NCI-H146 treated with DMSO at 0.1 percent for 48 hours (cell line): ENCODE measurements at regions not wholly inside any gene's neighbourhood (a gene's known extent, or its start where the extent isn't known, plus 50 kb on each side); places are given as distances from the start of the nearest gene placed in this dataset.

ENCODE experiments used
- DNase-seq: peaks from one replicate; lab custom pipeline; 2025; ENCODE audit not compliant: unreplicated experiment; lab: John Stamatoyannopoulos, UW

- DNase-seq: no peak
These were observed 117.4 kb upstream of the CHRM3 start for GRCh38 chr1:239268941-239269340.

- no peak for DNase-seq
These were observed 118.4 kb upstream of the CHRM3 start for GRCh38 chr1:239268007-239268406.

GRCh38 chr1:239263801-239264200, 122.6 kb upstream of the CHRM3 start:
- no peak for DNase-seq

GRCh38 chr1:239262538-239262937, 123.8 kb upstream of the CHRM3 start:
- DNase-seq: no peak

GRCh38 chr1:239261521-239261920, 124.8 kb upstream of the CHRM3 start:
- no peak for DNase-seq

GRCh38 chr1:239260842-239261241, 125.5 kb upstream of the CHRM3 start:
- no peak for DNase-seq

- no peak for DNase-seq
These were observed 130.7 kb upstream of the CHRM3 start for GRCh38 chr1:239255628-239256160.

- DNase-seq: no peak
These were observed 131.4 kb upstream of the CHRM3 start for GRCh38 chr1:239254999-239255398.

GRCh38 chr1:239253032-239253431, 133.3 kb upstream of the CHRM3 start:
- DNase-seq: no peak

- no peak for DNase-seq
These were observed 135.9 kb upstream of the CHRM3 start for GRCh38 chr1:239250353-239251035.

GRCh38 chr1:239247285-239247684, 139.1 kb upstream of the CHRM3 start:
- no peak for DNase-seq

GRCh38 chr1:239244084-239244483, 142.3 kb upstream of the CHRM3 start:
- DNase-seq: no peak

- no peak for DNase-seq
These were observed 143.4 kb upstream of the CHRM3 start for GRCh38 chr1:239243006-239243405.

GRCh38 chr1:239242404-239242803, 144.0 kb upstream of the CHRM3 start:
- no peak for DNase-seq

GRCh38 chr1:239240736-239241135, 145.6 kb upstream of the CHRM3 start:
- no peak for DNase-seq

GRCh38 chr1:239239529-239239928, 146.8 kb upstream of the CHRM3 start:
- no peak for DNase-seq

- no peak for DNase-seq
These were observed 148.5 kb upstream of the CHRM3 start for GRCh38 chr1:239237912-239238311.

GRCh38 chr1:239233626-239234025, 152.7 kb upstream of the CHRM3 start:
- DNase-seq: no peak

GRCh38 chr1:239232921-239233320, 153.4 kb upstream of the CHRM3 start:
- no peak for DNase-seq

GRCh38 chr1:239228451-239228850, 157.9 kb upstream of the CHRM3 start:
- no peak for DNase-seq

- no peak for DNase-seq
These were observed 161.0 kb upstream of the CHRM3 start for GRCh38 chr1:239225396-239225795.

GRCh38 chr1:239224100-239224499, 162.3 kb upstream of the CHRM3 start:
- DNase-seq: no peak

GRCh38 chr1:239222999-239223398, 163.4 kb upstream of the CHRM3 start:
- no peak for DNase-seq
